Fibroblast of villous mesenchyme (primary cell): ENCODE measurements at regions not wholly inside any gene's neighbourhood (a gene's known extent, or its start where the extent isn't known, plus 50 kb on each side); places are given as distances from the start of the nearest gene placed in this dataset.

Experiments used
- DNase-seq: peaks from one replicate; pipeline ENCODE4 v3.0.0-alpha.2; 2010; ENCODE audit warnings: low read depth
- H3K4me3 ChIP-seq: 2 replicates; pipeline ENCODE4 v1.5.1; 2011; ENCODE audit warnings: low read depth, mild to moderate bottlenecking, low read length
- TF ChIP-seq, protein P1 (sequence below): IDR thresholded peaks from 2 replicates; pipeline ENCODE4 v1.5.1; 2012; ENCODE audit warnings: low read depth, mild to moderate bottlenecking, low read length; ENCODE audit not compliant: insufficient read depth

DNA sequence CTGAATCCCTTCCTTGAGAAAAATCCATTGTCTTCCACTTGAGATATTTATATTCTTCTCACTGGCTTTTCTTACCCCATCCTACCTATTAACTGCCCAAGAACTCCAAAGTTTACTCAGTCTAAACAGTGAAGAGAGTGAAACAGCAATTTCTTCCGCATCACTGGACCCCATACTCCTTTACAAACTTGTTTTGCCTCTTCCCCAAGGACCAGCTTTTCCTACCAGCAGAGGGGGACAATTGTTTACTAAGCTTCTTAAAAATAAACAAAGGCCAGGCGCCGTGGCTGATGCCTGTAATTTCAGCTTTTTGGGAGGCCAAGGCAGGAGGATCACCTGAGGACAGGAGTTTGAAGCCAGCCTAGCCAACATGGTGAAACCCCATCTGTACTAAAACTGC is 52.0 kb downstream of the LRATD1 start:
- no peak for DNase-seq
- H3K4me3 ChIP-seq, result no peak overlapping the region
- TF ChIP-seq, protein P1, sequence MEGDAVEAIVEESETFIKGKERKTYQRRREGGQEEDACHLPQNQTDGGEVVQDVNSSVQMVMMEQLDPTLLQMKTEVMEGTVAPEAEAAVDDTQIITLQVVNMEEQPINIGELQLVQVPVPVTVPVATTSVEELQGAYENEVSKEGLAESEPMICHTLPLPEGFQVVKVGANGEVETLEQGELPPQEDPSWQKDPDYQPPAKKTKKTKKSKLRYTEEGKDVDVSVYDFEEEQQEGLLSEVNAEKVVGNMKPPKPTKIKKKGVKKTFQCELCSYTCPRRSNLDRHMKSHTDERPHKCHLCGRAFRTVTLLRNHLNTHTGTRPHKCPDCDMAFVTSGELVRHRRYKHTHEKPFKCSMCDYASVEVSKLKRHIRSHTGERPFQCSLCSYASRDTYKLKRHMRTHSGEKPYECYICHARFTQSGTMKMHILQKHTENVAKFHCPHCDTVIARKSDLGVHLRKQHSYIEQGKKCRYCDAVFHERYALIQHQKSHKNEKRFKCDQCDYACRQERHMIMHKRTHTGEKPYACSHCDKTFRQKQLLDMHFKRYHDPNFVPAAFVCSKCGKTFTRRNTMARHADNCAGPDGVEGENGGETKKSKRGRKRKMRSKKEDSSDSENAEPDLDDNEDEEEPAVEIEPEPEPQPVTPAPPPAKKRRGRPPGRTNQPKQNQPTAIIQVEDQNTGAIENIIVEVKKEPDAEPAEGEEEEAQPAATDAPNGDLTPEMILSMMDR, result no peak

DNA sequence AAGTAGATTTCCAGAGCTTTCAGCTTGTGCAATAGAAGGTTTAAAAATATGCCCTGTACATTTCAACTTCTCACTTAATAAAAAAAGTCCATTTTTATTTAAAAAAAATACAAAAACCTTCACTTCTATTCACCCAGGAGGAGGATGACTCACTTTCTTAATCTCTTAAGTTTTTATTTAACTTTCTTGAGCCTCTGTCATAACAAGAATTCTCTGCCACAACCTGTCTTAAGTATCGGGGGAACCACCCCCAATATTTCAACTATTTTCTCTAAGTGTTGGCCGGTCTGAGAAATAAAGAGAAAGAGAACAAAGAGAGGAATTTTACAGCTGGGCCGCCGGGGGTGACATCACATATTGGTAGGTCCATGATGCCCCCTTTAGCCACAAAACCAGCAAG is 58.4 kb downstream of the LRATD1 start:
- H3K4me3 ChIP-seq, result no peak overlapping the region
- TF ChIP-seq, protein P1, result no peak
- DNase-seq, result no peak

DNA sequence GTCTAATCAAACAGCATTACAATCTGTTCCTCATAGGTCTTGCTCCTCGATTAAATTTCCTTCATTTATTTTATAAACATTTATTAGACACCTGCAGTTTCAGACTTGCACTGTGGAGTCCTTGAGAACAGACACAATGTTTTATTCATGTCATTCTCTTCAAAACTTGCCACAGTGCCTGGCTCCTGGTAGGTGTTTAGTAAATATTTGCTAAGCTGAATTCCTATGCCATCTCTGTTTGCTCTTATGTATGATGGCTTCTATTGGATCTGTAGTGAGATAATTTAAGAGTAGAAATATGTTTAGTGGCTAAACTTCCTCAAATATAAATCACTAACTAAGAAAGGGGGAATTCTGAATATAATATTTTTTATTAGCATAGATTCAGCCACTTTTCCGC is 61.4 kb downstream of the LRATD1 start:
- TF ChIP-seq, protein P1, result no peak
- no peak for DNase-seq

DNA sequence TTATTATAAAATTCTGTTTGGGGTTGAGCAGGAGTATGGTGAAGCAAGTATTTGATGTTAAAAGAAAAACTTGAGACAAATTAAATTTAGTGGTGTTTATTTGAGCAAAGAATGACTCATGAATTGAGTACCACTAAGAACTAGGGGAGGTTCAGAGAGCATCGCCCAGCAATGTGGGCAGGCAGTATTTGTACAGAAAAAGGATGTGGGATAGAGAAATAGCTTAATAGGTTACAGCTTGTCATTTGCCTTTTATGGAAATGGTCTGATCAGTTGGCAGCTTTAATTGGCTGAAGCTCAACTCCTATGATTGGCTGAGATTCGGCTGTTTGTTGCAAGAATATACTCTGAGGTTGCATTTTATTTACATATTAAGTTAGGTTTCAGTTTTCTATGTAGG is 68.2 kb downstream of the LRATD1 start:
- DNase-seq, result peak; percentile 3
- TF ChIP-seq, protein P1, result no peak
- H3K4me3 ChIP-seq, result no peak overlapping the region

More for the DNA sequence above, 61.4 kb downstream of the LRATD1 start:
- H3K4me3 ChIP-seq, result no peak overlapping the region

DNA sequence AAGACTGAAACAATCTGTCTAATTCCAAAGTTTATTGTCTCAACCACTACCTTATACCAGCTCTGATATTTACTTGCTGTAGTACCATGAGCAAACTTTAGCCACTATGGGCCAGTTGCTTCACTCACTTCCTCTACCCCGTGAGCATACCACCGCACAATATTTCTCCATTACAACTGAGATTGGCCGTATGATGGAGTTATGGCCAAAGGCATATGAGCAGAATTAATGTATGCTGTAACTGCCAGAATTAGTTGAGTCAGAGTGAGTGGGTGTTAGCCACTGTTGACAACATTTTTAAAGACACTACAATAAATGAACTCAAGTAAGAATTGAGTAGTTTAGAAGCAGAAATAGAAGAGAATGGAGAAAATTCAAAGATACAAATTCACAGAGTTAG is 69.7 kb downstream of the LRATD1 start:
- TF ChIP-seq, protein P1, result no peak
- DNase-seq, result no peak
- H3K4me3 ChIP-seq, result no peak overlapping the region

DNA sequence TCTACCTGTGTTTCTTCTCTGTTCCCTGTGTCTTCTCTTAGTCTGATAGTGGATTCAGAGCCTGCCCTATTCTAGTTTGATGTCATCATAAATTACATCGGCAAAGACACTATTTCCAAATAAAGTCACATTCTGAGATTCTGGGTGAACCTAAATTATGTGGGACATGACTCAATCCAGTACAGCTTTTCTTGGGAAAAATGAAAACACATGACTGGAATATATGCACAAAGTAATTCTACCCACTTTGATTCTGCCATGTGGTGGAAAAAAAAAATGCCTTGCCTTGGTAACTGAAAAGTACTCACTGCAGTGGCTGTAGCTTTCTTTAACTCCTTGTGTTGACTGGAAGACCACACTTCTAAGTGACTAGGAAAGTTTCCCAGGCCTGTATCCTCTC is 73.7 kb downstream of the LRATD1 start:
- no peak for DNase-seq
- no peak overlapping the region for H3K4me3 ChIP-seq
- TF ChIP-seq, protein P1, result no peak

DNA sequence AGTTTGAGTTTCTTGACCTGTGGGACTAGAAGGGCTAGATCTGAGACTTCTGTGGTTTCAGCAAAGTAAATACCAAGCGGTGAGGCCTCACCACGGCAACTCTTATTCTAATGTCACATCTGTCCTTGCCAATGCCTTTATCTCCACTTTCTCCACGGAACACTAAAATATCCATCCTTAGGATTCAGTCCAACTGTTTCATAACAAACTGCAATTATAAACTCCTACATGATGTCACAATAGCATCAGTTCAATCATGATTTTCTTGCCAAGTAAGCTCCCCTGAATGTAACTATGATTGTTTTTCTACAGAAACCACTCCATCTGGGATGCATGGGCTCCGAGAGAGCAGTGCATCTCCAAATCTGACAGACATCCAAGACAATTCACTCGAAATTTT is 79.6 kb downstream of the LRATD1 start:
- no peak overlapping the region for H3K4me3 ChIP-seq
- DNase-seq, result peak; percentile 2
- TF ChIP-seq, protein P1, result no peak
